ENCODE measurements at regions not wholly inside any gene's neighbourhood (a gene's known extent, or its start where the extent isn't known, plus 50 kb on each side); places are given as distances from the start of the nearest gene placed in this dataset.
"Not testable (repeated sequence)": the region's sequence is repeated elsewhere in the genome, so short reads cannot be mapped to it uniquely, and the experiment has no call there.

DNA sequence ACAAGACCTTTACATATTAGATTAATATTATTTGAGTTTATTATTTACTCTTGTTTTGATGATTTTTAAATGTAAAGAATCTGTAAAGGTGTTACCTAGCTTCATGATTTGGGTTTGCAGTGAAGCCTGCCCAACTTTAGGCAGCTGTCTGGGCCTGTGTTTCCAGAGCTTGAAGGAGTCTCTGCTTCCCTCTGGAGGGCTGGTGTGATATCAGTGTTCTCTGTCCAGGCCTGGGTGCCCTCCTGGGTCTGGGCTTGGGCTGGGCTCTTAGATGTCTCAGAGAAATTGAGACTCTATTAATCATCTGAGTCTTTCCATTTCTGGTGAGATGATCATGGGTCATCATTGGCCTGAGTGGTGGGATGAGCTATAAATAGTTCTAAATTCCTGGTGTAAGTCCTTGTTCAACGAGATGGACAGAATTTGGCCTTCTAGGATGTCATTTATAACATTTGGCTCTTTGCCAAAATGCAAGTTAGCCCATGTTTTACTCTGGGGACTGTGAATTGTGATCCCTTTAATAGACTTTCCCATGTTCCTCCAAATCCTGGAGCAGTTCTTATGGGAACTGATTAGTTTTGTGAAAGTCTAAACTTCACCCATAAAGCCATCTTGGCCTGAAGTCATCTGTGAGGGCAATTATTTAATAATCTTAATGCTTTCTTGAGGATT is 397.3 kb downstream of the TMEM121 start:
- H3K27me3 ChIP-seq (ENCODE audit: control insufficient read depth, low read length); H3K4me2 ChIP-seq (ENCODE audit: low read length); H3K36me3 ChIP-seq (ENCODE audit: control insufficient read depth, low read length); H3K4me1 ChIP-seq (ENCODE audit: control insufficient read depth, low read length); H3K4me3 ChIP-seq (ENCODE audit: low read length); H3K9me3 ChIP-seq (ENCODE audit: control insufficient read depth, insufficient read depth, low read length); H4K20me1 ChIP-seq (ENCODE audit: control insufficient read depth, insufficient read depth, low read depth, low read length); H3F3A ChIP-seq (ENCODE audit: control insufficient read depth, insufficient read depth); H3K9me2 ChIP-seq (replicated peaks; ENCODE audit: control insufficient read depth, low read length); H3K79me2 ChIP-seq (ENCODE audit: control insufficient read depth, low read length); H3K27ac ChIP-seq (ENCODE audit: low read depth, low read length): not testable (repeated sequence)

DNA sequence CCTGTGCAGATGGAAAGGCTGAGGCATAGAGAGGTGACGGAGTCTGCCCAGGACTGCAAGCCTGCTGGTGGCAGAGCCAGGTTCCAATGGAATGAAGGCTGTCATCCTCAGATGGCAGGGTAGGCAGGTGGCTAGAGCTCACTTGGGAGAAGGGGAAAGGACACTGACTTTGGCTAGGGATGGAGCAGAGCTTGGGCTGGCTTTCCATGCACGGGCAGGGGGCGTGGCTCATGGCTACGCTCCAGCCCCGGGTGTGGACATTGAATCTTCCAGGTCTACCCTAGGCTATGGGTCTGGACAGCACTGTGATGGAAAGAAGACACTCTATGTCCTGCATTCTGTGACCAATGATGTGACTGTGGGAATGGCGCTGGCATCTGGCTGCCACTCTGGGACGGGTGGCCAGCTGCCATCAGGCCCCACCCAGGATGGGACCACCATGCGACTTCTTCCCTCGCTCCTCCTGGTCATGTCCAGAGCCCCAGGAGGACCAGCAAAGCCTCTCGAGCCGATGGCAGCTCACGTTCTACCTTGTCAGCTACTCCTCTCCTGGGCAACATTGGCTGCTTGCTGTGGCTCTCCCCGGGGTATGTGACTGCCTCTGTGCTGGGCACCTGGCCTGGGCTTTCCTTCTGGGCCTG is 398.7 kb downstream of the TMEM121 start:
- Histone ChIP-seq H3F3A (ENCODE audit: control insufficient read depth, insufficient read depth) (no peaks in the 10 kb centered on the region), H4K20me1 (ENCODE audit: control insufficient read depth, insufficient read depth, low read depth, low read length) (no peaks in the 10 kb centered on the region), H3K36me3 (ENCODE audit: control insufficient read depth, low read length) (no peaks in the 10 kb centered on the region), H3K27me3 (ENCODE audit: control insufficient read depth, low read length) (no peaks in the 10 kb centered on the region), H3K27ac (ENCODE audit: low read depth, low read length) (no peak overlapping the region), H3K4me2 (ENCODE audit: low read length) (no peak overlapping the region), H3K9me2 (replicated peaks; ENCODE audit: control insufficient read depth, low read length) (no peaks in the 10 kb centered on the region), H3K4me3 (ENCODE audit: low read length) (no peak overlapping the region), H3K4me1 (ENCODE audit: control insufficient read depth, low read length) (no peaks in the 10 kb centered on the region), H3K9me3 (ENCODE audit: control insufficient read depth, insufficient read depth, low read length) (no peaks in the 10 kb centered on the region), H3K79me2 (ENCODE audit: control insufficient read depth, low read length) (no peaks in the 10 kb centered on the region)
- TF ChIP-seq EZH2phosphoT487 (IDR thresholded peaks at IDR 0.05; ENCODE audit: borderline replicate concordance, low read length) = no peak
- TF ChIP-seq, protein P1, sequence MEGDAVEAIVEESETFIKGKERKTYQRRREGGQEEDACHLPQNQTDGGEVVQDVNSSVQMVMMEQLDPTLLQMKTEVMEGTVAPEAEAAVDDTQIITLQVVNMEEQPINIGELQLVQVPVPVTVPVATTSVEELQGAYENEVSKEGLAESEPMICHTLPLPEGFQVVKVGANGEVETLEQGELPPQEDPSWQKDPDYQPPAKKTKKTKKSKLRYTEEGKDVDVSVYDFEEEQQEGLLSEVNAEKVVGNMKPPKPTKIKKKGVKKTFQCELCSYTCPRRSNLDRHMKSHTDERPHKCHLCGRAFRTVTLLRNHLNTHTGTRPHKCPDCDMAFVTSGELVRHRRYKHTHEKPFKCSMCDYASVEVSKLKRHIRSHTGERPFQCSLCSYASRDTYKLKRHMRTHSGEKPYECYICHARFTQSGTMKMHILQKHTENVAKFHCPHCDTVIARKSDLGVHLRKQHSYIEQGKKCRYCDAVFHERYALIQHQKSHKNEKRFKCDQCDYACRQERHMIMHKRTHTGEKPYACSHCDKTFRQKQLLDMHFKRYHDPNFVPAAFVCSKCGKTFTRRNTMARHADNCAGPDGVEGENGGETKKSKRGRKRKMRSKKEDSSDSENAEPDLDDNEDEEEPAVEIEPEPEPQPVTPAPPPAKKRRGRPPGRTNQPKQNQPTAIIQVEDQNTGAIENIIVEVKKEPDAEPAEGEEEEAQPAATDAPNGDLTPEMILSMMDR (IDR thresholded peaks at IDR 0.05; ENCODE audit: low read depth, low read length, poor library complexity, severe bottlenecking) = no peak

DNA sequence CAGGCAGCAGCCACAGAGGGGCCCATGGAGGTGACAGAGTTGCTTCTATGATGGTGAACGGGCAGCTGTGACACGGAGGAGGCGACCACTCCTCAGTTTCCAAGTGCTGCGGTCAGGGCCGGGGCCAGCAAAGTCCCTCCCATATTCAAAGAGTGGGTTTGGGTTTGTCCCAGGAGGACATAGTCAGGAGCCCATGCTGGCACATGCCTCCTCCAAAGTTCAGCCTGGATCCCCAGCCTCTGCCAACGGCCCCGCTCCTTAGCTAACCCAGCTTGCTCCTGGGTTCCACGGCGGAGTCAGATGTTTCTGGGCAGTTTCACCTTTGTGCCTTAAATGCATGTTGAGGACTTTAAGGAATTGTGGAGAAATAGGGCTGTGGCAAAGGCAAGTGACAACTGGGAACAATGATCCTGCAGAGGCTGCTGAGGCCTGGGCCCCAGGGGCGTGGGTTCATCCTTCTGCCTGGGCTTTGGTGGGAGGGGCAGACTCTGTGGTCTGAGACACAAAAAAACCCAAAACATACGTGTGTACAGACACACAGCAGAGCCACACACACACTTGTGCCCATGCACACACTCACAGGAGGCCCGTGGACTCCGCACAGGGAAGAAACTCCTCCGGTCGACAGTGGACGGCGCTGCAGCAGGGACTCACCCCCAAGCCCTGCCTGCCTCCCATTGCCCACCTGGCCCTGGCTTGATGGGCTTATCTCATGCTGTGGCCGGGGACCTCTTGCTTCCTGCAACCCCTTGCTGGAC is 399.4 kb downstream of the TMEM121 start:
- Histone ChIP-seq H3K9me2 (replicated peaks; ENCODE audit: control insufficient read depth, low read length) (no peaks in the 10 kb centered on the region), H3K4me2 (ENCODE audit: low read length) (no peak overlapping the region), H3K9me3 (ENCODE audit: control insufficient read depth, insufficient read depth, low read length) (no peaks in the 10 kb centered on the region), H3K4me3 (ENCODE audit: low read length) (no peak overlapping the region), H4K20me1 (ENCODE audit: control insufficient read depth, insufficient read depth, low read depth, low read length) (no peaks in the 10 kb centered on the region), H3F3A (ENCODE audit: control insufficient read depth, insufficient read depth) (no peaks in the 10 kb centered on the region), H3K4me1 (ENCODE audit: control insufficient read depth, low read length) (no peaks in the 10 kb centered on the region), H3K79me2 (ENCODE audit: control insufficient read depth, low read length) (no peaks in the 10 kb centered on the region), H3K27ac (ENCODE audit: low read depth, low read length) (no peak overlapping the region), H3K27me3 (ENCODE audit: control insufficient read depth, low read length) (no peaks in the 10 kb centered on the region), H3K36me3 (ENCODE audit: control insufficient read depth, low read length) (no peaks in the 10 kb centered on the region)
- TF ChIP-seq, protein P1 (IDR thresholded peaks at IDR 0.05; ENCODE audit: low read depth, low read length, poor library complexity, severe bottlenecking) = no peak
- no peak for TF ChIP-seq EZH2phosphoT487 (IDR thresholded peaks at IDR 0.05; ENCODE audit: borderline replicate concordance, low read length)

All from DOHH2 (cell line).